SK-N-SH treated with all-trans-retinoic acid at 6 μM for 48 hours (cell line): ENCODE measurements at regions not wholly inside any gene's neighbourhood (a gene's known extent, or its start where the extent isn't known, plus 50 kb on each side); places are given as distances from the start of the nearest gene placed in this dataset.

Experiments
- ATAC-seq: fragments of 200-7000 bp; cut with Tn5 transposase; 3 replicates; pipeline ENCODE4 v1.9.1; 2020; ENCODE audit warnings: mild to moderate bottlenecking, moderate library complexity
- ARNTL ChIP-seq: fragments of 450-650 bp; formaldehyde crosslinking; IDR thresholded peaks from 2 replicates; pipeline ENCODE4 v1.5.0; 2020; ENCODE audit warnings: low read depth, mild to moderate bottlenecking, moderate library complexity, borderline replicate concordance
- BACH2 ChIP-seq: fragments of 250-450 bp; sonication (Bioruptor Pico); IDR thresholded peaks from 2 replicates; pipeline ENCODE4 v1.9.0; 2021; ENCODE audit warnings: mild to moderate bottlenecking, borderline replicate concordance
- CREB5 ChIP-seq: fragments of 250-450 bp; sonication (Bioruptor Pico); IDR thresholded peaks from 2 replicates; pipeline ENCODE4 v1.5.1; 2020; ENCODE audit warnings: low read depth, mild to moderate bottlenecking, moderate library complexity
- CSDC2 ChIP-seq: fragments of 250-450 bp; sonication (Bioruptor Pico); IDR thresholded peaks from 2 replicates; pipeline ENCODE4 v1.5.0; 2020; ENCODE audit warnings: mild to moderate bottlenecking, moderate library complexity
- CSRNP3 ChIP-seq: fragments of 250-450 bp; sonication (Bioruptor Pico); IDR thresholded peaks from 2 replicates; pipeline ENCODE4 v1.5.1; 2021; ENCODE audit warnings: mild to moderate bottlenecking, moderate library complexity
- GLIS3 ChIP-seq: fragments of 250-450 bp; sonication (Bioruptor Pico); IDR thresholded peaks from 2 replicates; pipeline ENCODE4 v1.5.0; 2020; ENCODE audit warnings: mild to moderate bottlenecking, moderate library complexity
- OSR1 ChIP-seq: fragments of 250-450 bp; sonication (Bioruptor Pico); IDR thresholded peaks from 2 replicates; pipeline ENCODE4 v1.8.0; 2022; ENCODE audit warnings: moderate library complexity, mild to moderate bottlenecking, inconsistent platforms
- POU6F1 ChIP-seq: fragments of 250-450 bp; sonication (Bioruptor Pico); IDR thresholded peaks from 2 replicates; pipeline ENCODE4 v1.8.0; 2021; ENCODE audit warnings: low read depth, mild to moderate bottlenecking, moderate library complexity, borderline replicate concordance
- PPARA ChIP-seq: fragments of 250-450 bp; sonication (Bioruptor Pico); IDR thresholded peaks from 2 replicates; pipeline ENCODE4 v1.5.0; 2020; ENCODE audit warnings: mild to moderate bottlenecking, borderline replicate concordance
- RARB ChIP-seq: fragments of 250-450 bp; sonication (Bioruptor Pico); IDR thresholded peaks from 2 replicates; pipeline ENCODE4 v1.8.0; 2021; ENCODE audit warnings: mild to moderate bottlenecking, moderate library complexity
- SNAI2 ChIP-seq: fragments of 250-450 bp; sonication (Bioruptor Pico); IDR thresholded peaks from 2 replicates; pipeline ENCODE4 v1.5.0; 2020; ENCODE audit warnings: mild to moderate bottlenecking, moderate library complexity
- TCF4 ChIP-seq: fragments of 250-450 bp; sonication (Bioruptor Pico); IDR thresholded peaks from 2 replicates; pipeline ENCODE4 v1.8.0; 2021; ENCODE audit warnings: mild to moderate bottlenecking, moderate library complexity, borderline replicate concordance
- TOX ChIP-seq: fragments of 250-450 bp; sonication (Bioruptor Pico); IDR thresholded peaks from 2 replicates; pipeline ENCODE4 v1.8.0; 2021; ENCODE audit warnings: mild to moderate bottlenecking, moderate library complexity, borderline replicate concordance
- ZC3H10 ChIP-seq: fragments of 250-450 bp; sonication (Bioruptor Pico); IDR thresholded peaks from 2 replicates; pipeline ENCODE4 v1.5.1; 2021; ENCODE audit warnings: mild to moderate bottlenecking, moderate library complexity
- ZFP3 ChIP-seq: fragments of 250-450 bp; sonication (Bioruptor Pico); IDR thresholded peaks from 2 replicates; pipeline ENCODE4 v1.5.0; 2020; ENCODE audit warnings: mild to moderate bottlenecking, moderate library complexity
- ZFP30 ChIP-seq: fragments of 450-650 bp; formaldehyde crosslinking; IDR thresholded peaks from 2 replicates; pipeline ENCODE4 v1.5.0; 2022; ENCODE audit warnings: mild to moderate bottlenecking, moderate library complexity
- ZNF565 ChIP-seq: fragments of 450-650 bp; formaldehyde crosslinking; conservative IDR thresholded peaks from 2 replicates; pipeline ENCODE4 v1.5.0; 2020; ENCODE audit warnings: low read depth, mild to moderate bottlenecking, moderate library complexity
- ZNF70 ChIP-seq: fragments of 450-650 bp; formaldehyde crosslinking; IDR thresholded peaks from 2 replicates; pipeline ENCODE4 v1.5.0; 2020; ENCODE audit warnings: mild to moderate bottlenecking, moderate library complexity
- ZNF8 ChIP-seq: fragments of 450-650 bp; formaldehyde crosslinking; IDR thresholded peaks from 2 replicates; pipeline ENCODE4 v1.5.0; 2020; ENCODE audit warnings: mild to moderate bottlenecking, moderate library complexity
- TF ChIP-seq, protein P1 (sequence below): fragments of 250-450 bp; sonication (Bioruptor Pico); IDR thresholded peaks from 2 replicates; pipeline ENCODE4 v1.8.0; 2020; ENCODE audit warnings: mild to moderate bottlenecking, moderate library complexity, borderline replicate concordance

GRCh38 chr9:107431461-107431860, 58.1 kb downstream of the KLF4 start:
- no peak for TF ChIP-seq ZFP30 (CRISPR knock-in tag)
- TF ChIP-seq OSR1 = no peak
- no peak for TF ChIP-seq ZNF70 (CRISPR knock-in tag)
- TF ChIP-seq RARB (CRISPR knock-in tag) = no peak
- TF ChIP-seq, all 23 proteins: peak for 0
- ATAC-seq = no peak

GRCh38 chr9:107430071-107430470, 59.5 kb downstream of the KLF4 start:
- no peak for ATAC-seq
- no peak for TF ChIP-seq TOX (CRISPR knock-in tag)
- no peak for TF ChIP-seq BACH2 (CRISPR knock-in tag)
- TF ChIP-seq, protein P1, sequence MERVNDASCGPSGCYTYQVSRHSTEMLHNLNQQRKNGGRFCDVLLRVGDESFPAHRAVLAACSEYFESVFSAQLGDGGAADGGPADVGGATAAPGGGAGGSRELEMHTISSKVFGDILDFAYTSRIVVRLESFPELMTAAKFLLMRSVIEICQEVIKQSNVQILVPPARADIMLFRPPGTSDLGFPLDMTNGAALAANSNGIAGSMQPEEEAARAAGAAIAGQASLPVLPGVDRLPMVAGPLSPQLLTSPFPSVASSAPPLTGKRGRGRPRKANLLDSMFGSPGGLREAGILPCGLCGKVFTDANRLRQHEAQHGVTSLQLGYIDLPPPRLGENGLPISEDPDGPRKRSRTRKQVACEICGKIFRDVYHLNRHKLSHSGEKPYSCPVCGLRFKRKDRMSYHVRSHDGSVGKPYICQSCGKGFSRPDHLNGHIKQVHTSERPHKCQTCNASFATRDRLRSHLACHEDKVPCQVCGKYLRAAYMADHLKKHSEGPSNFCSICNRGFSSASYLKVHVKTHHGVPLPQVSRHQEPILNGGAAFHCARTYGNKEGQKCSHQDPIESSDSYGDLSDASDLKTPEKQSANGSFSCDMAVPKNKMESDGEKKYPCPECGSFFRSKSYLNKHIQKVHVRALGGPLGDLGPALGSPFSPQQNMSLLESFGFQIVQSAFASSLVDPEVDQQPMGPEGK (CRISPR knock-in tag) = no peak
- no peak for TF ChIP-seq ZNF8 (CRISPR knock-in tag)
- TF ChIP-seq ZFP30 (CRISPR knock-in tag) = no peak
- TF ChIP-seq ZC3H10 = no peak
- no peak for TF ChIP-seq GLIS3 (CRISPR knock-in tag)
- no peak for TF ChIP-seq RARB (CRISPR knock-in tag)
- no peak for TF ChIP-seq ZNF565 (CRISPR knock-in tag)
- no peak for TF ChIP-seq CSDC2
- TF ChIP-seq ARNTL (CRISPR knock-in tag) = no peak
- no peak for TF ChIP-seq PPARA

DNA sequence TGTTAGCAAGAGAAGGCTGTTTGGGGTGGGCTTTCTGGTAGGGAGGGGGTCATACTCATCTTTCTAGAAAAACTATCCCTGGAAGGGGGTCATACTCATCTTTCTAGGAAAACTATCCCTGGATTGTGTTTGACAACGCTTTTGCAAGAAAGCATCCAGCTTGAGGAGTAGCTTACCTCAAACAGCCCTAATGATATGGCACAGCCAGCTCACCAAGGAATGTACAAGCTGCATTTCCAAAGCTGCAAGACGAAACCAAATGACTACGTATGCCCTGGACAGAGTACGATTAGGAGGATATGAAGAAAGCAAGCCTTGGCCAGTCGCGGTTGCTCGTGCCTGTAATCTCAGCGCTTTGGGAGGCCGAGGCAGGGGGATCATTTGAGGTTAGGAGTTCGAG, 63.4 kb downstream of the KLF4 start:
- ATAC-seq = no peak
- TF ChIP-seq TCF4 (CRISPR knock-in tag) (no peak), CSDC2 (no peak), ZFP3 (CRISPR knock-in tag) (no peak), CREB5 (CRISPR knock-in tag) (no peak), CSRNP3 (no peak), RARB (CRISPR knock-in tag) (no peak), PPARA (no peak)
- TF ChIP-seq, protein P1 (CRISPR knock-in tag) = no peak

DNA sequence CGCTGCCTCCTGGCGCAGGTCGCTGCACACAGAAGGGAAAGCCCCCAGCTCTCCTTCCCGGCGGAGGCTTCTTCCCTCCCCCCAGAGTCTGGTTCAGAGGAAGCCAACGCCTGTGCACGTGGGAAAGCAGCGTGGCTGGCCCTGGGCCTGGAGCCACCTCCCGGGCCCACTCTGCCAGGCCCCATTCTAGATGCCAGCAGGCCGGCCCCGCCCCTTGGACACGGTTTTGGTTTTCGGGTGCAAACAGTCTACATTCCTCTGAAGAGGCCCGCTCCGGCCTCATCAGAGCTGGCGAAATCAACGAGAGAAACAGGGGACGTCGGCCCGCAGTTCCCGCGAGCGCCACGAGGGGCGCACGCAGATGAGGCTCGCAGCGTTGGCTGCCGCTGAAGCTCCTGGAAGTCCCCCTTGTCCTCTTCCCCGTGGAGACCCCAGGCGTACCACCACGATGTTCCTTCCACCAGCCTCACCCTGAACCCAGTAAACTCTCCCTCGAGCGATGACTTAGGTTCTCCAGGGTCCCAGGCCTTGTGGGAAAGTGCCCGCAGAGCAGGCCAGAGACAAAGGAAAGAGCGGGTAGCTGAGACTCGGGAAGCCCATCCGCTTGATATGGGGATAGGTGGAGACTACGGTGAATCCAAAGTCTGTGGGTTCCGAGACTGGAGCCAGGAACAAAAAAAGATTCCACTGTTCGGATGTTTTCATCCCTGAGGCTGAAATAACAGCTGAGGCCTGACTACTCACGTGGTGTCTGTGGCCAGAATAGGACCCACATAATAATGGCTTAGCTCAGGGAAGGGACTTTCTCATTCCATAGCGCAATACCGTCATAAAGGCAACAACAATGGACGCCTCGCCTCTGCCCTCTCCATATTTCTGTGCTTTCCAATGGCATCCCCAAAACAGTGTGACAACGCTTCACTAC, 64.2 kb downstream of the KLF4 start:
- peak; percentile 86 for ATAC-seq
- TF ChIP-seq BACH2 (CRISPR knock-in tag) (no peak), GLIS3 (CRISPR knock-in tag) (no peak), ZNF8 (CRISPR knock-in tag) (no peak), SNAI2 (no peak), POU6F1 (CRISPR knock-in tag) (no peak), CREB5 (CRISPR knock-in tag) (no peak), TCF4 (CRISPR knock-in tag) (no peak), ZC3H10 (no peak), OSR1 (no peak), CSRNP3 (no peak), PPARA (no peak), TOX (CRISPR knock-in tag) (no peak)
- TF ChIP-seq, protein P1 (CRISPR knock-in tag) = no peak
